Mucosa of descending colon (tissue), 3 donors: ENCODE measurements at regions not wholly inside any gene's neighbourhood (a gene's known extent, or its start where the extent isn't known, plus 50 kb on each side); places are given as distances from the start of the nearest gene placed in this dataset.

Experiments used
- ATAC-seq: fragments of 200-7000 bp; cut with Tn5 transposase; one replicate; pipeline ENCODE4 v1.9.1; 2020; ENCODE audit warnings: mild to moderate bottlenecking, moderate library complexity
- DNase-seq, 3 donors: peaks; one replicate each; pipeline ENCODE4 v3.0.0-alpha.2; 2020
- H3K36me3 ChIP-seq: fragments of 200-600 bp; one replicate; pipeline ENCODE4 v1.8.0; 2021; ENCODE audit warnings: low read depth, mild to moderate bottlenecking
- H3K4me1 ChIP-seq: fragments of 200-600 bp; one replicate; pipeline ENCODE4 v1.8.0; 2021; ENCODE audit warnings: low read depth, mild to moderate bottlenecking
- H3K4me3 ChIP-seq: fragments of 200-600 bp; one replicate; pipeline ENCODE4 v1.8.0; 2021; ENCODE audit warnings: mild to moderate bottlenecking
- H3K9me3 ChIP-seq: fragments of 200-600 bp; one replicate; pipeline ENCODE4 v1.8.0; 2021; ENCODE audit warnings: mild to moderate bottlenecking
- intact Hi-C, 2 donors: fragments of 100-400 bp; cut with DNase I in 1 of 2; cut with micrococcal nuclease in 1 of 2; formaldehyde crosslinking; loops; one replicate each; pipeline versions ENCODE4 v1.11.0 to v1.11.1; 2022; cut with DNase I, micrococcal nuclease
- TF ChIP-seq, protein P1 (sequence below): fragments of 200-600 bp; IDR thresholded peaks from one replicate; pipeline ENCODE4 v1.8.0; 2022; ENCODE audit warnings: antibody characterized with exemption, mild to moderate bottlenecking
- donor health status: DM: no; HTN: no; CAD: no; lungs with moderate emphysema.
- donor health status: DM: no; HTN: no; CAD: no.
- donor health status: DM: no; HTN: yes; CAD: no.

GRCh38 chr6:112990971-112991370 is 643.8 kb downstream of the RFPL4B start:
- no peak for DNase-seq
- Histone ChIP-seq H3K4me1 (peaks cover 3% of the 10 kb centered on the region), H3K4me3 (no peak overlapping the region), H3K36me3 (no peaks in the 10 kb centered on the region), H3K9me3 (no peaks in the 10 kb centered on the region)
- no peak for ATAC-seq
- intact Hi-C loops: no loop called here
- TF ChIP-seq, protein P1, sequence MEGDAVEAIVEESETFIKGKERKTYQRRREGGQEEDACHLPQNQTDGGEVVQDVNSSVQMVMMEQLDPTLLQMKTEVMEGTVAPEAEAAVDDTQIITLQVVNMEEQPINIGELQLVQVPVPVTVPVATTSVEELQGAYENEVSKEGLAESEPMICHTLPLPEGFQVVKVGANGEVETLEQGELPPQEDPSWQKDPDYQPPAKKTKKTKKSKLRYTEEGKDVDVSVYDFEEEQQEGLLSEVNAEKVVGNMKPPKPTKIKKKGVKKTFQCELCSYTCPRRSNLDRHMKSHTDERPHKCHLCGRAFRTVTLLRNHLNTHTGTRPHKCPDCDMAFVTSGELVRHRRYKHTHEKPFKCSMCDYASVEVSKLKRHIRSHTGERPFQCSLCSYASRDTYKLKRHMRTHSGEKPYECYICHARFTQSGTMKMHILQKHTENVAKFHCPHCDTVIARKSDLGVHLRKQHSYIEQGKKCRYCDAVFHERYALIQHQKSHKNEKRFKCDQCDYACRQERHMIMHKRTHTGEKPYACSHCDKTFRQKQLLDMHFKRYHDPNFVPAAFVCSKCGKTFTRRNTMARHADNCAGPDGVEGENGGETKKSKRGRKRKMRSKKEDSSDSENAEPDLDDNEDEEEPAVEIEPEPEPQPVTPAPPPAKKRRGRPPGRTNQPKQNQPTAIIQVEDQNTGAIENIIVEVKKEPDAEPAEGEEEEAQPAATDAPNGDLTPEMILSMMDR: no peak

DNA sequence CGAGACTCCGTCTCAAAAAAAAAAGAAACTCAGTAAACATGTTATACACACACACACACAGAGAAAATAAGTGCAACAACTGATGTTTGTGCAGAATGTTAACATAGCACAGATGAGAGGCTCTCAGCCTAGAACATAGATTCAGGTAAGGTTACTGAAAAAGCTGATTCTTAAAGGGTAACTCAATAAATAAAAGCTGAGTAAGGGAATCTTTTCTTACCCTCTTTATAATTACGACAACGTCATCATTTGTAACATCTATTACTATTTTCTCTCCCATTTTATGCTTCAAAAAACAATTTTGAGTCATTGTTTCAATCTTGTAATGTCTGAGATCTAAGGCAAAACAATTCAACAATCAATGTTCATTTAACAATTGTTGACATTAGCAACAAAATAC is 644.8 kb downstream of the RFPL4B start:
- Histone ChIP-seq H3K4me3 (no peak overlapping the region), H3K36me3 (no peaks in the 10 kb centered on the region), H3K4me1 (peaks cover 3% of the 10 kb centered on the region), H3K9me3 (no peaks in the 10 kb centered on the region)
- ATAC-seq: no peak
- no peak for DNase-seq
- intact Hi-C loops: no loop called here
- TF ChIP-seq, protein P1: no peak

- H3K4me3 ChIP-seq: no peak overlapping the region
- H3K36me3 ChIP-seq: no peaks in the 10 kb centered on the region
- DNase-seq (no peak), ATAC-seq (no peak)
- no peaks in the 10 kb centered on the region for H3K9me3 ChIP-seq
- TF ChIP-seq, protein P1: no peak
- H3K4me1 ChIP-seq: peaks cover 2% of the 10 kb centered on the region
- intact Hi-C loops: no loop called here
Observed at GRCh38 chr6:112997421-112998085, 650.4 kb downstream of the RFPL4B start.

- Histone ChIP-seq H3K9me3 (no peaks in the 10 kb centered on the region), H3K4me1 (no peaks in the 10 kb centered on the region), H3K4me3 (no peak overlapping the region), H3K36me3 (no peaks in the 10 kb centered on the region)
- intact Hi-C loops: no loop called here
- ATAC-seq (no peak), DNase-seq (no peak)
- TF ChIP-seq, protein P1: no peak
Observed at GRCh38 chr6:113004054-113004453, 656.9 kb downstream of the RFPL4B start.

GRCh38 chr6:113004470-113005270 is 657.5 kb downstream of the RFPL4B start:
- Histone ChIP-seq H3K4me3 (no peak overlapping the region), H3K36me3 (no peaks in the 10 kb centered on the region), H3K4me1 (no peaks in the 10 kb centered on the region), H3K9me3 (no peaks in the 10 kb centered on the region)
- TF ChIP-seq, protein P1: no peak
- DNase-seq (no peak), ATAC-seq (no peak)
- intact Hi-C loops: no loop called here
